ENCODE measurements at regions not wholly inside any gene's neighbourhood (a gene's known extent, or its start where the extent isn't known, plus 50 kb on each side); places are given as distances from the start of the nearest gene placed in this dataset.
"Not testable (repeated sequence)": the region's sequence is repeated elsewhere in the genome, so short reads cannot be mapped to it uniquely, and the experiment has no call there.

DNA sequence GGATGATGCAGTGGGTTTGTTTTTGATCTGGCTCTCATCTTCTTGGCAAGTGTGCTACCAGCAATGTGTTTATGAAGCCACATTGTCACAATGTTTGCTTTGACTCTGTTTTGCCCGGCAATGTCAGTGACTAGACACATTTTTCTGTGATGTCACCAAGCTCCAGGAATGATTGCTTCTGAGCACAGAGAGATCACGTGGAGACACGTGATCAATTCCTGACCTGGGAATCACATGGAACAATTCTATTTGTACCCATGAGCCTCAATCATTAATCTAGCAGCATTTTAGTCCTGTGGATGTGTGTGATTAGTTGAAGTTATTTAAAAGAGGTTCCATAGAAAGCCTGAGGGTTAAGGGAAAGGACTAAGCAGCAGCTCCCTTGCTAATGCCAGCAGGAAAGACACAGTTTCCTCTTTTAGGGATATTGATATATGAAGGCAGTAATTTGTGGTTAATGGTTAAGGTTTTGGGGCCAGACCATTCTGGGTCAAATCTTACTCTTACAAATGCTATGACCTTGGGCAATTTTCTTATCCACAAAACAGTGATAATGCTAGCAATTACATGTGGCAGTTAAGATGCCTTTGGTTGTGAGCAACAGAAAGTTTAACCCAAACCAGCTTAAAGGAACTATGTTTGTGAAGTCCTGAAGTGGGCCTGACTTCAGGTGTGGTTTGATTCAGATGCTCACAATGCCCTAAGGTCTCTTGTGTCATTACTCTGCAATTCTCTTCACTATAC lies 59.0 kb downstream of the FASLG start:
- no peak for DNase-seq (ENCODE audit: low spot score)

DNA sequence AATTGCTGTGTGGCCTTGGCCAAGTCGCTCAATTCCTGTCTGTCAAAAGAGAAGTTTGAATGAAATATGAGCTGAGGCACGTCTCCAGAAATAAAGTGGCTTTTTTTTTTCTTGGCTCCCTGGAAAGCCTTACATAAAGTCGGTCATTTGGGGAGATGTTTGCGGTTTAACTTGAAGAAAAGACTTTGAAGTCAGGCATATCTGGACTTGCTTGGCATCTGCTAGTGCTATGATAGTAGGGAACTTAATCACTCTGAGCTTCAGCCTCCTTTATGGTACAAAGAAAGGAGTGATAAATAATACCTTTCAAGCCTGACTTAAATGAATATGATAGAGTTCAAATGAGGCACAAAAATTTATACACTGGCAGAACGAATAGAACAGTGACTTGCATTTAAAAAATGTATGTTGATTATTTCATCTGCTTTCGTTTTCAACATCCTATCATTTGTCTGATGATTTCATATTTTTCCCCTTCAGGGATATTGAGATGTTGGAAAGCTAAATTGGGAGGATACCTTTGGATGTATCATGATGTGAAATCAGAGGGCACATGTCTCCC lies 60.2 kb downstream of the FASLG start:
- no peak for DNase-seq (ENCODE audit: low spot score)

DNA sequence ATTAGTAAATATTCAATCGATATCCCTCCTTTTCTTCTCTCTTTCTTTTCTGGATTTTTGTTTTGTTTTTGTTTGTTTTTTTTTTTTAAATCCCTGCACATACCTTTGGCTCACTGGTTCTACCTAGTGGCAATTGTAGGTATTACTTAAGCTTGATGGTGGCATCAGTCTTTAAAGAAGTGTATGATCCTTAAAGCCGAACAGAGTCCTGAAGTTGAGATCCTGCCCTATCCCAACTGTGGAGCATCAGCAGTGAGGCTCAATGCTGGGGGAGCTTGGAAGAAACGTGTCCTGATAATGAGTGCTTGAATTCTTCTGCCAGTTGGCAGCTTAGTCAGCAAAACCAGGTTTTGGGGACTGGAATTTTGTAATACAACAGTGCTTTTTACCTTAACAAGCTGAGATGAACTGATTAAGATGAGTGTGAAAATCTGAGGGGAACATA lies 60.8 kb downstream of the FASLG start:
- DNase-seq (ENCODE audit: low spot score) = peak; percentile 71

DNA sequence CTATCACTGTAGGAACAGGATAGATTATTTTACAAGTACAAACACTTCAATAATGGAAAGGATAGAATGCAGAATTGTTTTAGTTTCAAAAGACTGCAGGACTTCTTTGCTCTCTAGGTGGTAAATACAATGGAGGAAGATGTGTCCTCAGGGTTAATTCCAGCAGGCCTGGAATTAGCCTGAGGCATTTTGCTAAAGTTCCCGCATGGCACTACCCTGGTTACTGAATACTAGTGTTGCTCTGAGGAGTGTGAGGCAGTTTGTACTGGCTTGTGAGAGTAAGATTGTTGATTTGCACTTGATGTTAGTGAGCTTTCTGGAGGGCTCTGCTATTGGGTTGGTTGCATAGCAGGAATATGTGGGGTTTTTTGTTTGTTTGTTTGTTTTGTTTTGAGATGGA lies 61.4 kb downstream of the FASLG start:
- DNase-seq (ENCODE audit: low spot score) = no peak

DNA sequence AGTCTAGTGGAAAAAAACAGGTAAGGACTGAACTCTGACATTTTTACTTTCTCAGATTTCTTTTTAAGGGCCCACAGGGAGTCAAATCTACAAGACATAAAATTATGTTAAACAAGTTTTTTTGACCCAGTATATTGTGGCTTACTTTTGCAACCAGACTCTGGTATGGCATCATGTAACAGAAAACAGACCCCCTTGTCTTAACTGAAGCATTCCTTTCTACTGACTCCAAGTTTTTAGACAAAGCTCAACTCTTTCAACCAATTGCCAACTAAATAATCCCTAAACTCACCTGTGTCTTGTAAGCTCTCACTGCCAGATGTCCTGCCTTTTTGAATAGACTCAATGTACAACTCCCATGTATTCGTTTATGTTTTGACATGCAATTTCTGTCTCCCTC lies 64.3 kb downstream of the FASLG start:
- DNase-seq (ENCODE audit: low spot score) = no peak

DNA sequence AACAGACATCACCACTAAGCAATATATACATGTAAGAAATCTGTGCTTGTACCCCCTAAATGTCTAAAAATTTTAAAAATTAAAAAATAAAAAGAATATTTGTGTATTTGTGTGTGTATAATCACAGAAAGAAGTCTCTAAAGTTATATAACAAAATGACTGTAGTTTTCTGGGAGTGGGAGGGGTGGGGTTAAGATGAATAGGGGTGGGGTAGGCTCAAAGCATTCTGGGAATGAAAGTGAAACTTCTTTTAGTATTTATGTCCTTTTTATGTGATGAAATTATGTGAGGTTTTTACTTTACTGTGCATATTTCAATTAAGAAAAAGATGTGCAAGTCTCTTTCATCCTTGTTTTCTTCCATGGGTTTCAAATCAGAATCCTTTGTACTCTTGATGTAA lies 65.3 kb downstream of the FASLG start:
- no peak for DNase-seq (ENCODE audit: low spot score)

DNA sequence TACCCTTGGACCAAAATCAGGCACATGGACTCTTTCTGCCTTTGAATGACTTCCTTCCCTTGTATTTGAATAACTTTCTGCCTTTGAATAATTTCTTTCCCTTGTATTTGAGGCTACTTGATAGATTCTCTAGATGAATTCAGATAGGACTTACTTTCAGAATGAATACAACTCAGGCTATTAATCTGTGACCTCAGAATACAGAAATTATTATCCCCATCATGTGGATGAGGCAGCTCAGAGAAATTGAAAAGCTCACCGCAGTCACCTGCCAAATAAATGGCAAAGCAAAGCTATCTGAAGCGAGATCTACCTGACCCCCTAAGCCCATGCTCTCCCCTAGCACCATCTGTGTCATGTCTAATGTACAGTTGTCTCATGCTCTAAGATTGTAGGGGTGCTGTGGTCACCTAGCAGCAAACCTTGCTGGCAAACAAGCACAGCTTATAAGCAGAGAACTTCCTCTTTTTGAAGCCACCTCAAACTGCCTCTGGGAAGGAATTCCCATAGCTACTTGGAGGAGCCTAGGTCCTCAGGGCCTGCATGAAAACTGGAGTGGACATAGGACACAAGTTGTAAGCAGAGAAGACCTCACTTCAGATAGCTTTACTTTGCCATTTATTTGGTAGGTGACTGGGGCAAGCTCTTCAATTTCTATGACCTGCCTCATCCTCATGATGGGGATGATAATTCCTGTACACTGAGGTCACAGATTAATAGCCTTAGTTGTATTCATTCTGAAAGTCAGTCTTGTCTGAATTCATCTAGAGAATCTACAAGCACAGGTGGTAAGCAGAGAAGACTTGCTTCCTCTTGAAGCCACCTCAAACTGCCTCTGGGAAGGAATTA lies 66.1 kb downstream of the FASLG start:
- DNase-seq (ENCODE audit: low spot score) = peak; percentile 65

DNA sequence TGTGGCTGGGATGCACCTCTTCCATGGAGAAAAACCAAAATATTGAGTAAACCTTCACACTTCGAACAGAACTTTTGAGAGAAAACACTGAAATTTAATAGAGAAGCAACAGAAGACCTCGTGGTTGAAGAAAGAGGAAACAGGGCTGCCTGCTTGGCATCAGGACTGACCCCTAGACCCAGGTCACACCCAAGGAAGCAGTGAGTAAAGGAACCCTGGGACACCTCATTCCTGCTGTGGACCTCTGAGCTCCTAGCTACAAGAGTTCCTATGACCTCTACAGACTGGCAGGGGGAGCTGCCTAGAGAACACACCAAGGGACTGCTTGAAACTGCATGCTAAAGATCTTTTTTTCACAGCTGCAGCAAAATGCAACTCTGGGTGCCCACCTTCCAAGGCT lies 67.8 kb downstream of the FASLG start:
- no peak for DNase-seq (ENCODE audit: low spot score)

DNA sequence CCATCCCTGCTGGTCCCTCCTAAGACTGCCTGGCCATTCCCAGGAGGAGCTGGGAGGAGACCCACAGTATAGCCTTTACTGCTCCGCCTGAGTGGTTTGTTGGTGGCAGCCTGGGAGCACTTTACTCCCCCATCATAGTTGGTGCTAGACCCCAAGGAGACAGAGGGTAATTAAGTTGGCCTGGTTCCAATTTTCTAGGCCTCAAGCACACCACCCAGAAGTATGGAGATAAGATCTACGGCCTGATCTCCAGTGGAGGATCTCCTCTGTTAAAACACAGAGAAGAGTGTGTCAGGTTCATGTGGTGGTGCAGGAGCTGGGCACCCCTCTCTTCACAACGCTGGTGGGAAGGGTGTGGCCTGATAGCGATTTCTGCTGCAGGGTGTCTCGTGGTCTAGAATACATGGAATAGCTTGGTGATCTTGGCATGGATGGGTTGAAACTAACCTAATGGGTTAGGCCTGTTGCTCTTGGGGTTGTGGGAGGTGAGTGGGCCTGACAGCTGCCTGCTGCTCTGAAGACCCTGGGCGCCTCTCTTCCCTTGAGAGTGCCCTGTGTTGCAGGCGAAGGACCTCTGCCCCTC lies 68.5 kb downstream of the FASLG start:
- no peak for DNase-seq (ENCODE audit: low spot score)

DNA sequence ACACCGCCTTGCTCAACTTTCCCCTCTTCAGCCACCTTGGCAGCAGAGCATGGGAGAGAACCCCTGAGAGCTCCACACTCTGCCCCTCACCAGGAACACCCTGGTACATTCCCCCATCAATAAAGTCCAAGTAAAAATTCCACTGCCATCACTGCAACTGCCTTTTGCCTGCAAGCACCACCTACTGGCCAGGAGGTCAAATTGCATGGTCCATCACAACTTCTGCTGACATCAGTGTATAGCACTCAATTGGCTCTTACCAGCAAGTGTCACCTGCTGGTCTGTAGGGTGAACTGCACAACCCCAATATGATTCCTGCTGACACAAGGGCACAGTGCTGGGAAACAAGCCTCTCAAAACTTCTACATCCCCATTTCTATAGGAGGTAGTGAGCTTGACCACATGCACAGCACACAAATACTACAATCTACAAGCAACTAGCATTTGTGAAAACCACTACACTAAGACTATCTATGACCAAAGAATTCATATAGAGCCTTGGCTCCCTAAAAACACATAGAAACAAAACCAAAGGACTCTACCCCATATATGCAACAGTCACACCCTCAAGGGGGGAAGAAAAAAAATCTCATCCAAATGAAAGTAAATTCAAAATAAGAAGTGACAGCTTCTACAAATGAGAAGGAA lies 69.2 kb downstream of the FASLG start:
- DNase-seq (ENCODE audit: low spot score) = peak; percentile 77

DNA sequence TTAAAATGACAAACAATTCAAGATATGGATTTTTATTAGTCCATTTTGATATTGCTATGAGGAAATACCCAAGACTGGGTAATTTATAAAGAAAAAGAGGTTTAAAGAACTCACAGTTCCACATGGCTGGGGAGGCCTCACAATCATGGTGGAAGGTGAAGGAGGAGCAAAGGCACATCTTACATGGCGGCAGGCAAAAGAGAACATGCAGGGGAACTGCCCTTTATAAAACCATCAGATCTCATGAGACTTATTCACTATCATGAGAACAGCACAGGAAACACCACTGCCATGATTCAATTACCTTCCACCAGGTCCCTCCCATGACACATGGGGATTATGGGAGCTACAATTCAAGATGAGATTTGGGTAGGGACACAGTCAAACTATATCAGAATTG lies 69.8 kb downstream of the FASLG start:
- not testable (repeated sequence) for DNase-seq (ENCODE audit: low spot score)

DNA sequence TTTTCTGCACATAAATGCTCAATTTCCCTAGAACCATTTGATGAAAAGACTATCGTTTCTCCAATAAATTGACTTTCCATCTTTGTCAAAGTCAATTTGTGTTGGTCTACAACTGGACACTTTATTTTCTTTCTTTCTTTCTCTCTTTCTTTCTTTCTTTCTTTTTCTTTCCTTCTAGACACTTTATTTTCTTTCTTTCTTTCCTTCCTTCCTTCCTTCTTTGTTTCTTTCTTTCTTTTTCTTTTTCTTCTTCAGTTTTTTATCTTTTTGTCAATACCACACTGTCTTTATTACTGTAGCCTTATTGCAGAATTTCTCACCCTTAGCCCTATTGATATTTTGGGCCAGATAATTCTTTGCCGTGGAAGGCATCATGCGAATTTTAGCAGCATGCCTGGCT lies 73.5 kb downstream of the FASLG start:
- DNase-seq (ENCODE audit: low spot score) = no peak

DNA sequence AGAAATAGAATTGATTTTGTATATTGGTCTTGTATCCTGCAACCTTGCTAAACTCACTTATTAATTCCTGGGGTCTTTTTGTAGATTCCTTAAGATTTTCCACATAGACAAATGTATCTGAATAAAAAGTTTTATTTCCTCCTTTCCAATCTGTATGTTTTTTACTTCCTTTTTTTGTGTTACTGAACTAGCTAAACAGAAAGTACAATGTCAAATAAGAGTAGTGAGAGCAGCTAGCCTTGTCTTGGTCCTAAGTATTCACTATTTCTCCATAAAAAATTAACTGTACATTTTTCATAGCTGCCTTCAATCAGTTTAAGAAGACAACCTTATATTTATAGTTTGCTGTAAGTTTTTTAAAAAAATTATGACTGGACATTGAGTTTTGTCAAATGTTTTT lies 74.9 kb downstream of the FASLG start:
- DNase-seq (ENCODE audit: low spot score) = no peak

DNA sequence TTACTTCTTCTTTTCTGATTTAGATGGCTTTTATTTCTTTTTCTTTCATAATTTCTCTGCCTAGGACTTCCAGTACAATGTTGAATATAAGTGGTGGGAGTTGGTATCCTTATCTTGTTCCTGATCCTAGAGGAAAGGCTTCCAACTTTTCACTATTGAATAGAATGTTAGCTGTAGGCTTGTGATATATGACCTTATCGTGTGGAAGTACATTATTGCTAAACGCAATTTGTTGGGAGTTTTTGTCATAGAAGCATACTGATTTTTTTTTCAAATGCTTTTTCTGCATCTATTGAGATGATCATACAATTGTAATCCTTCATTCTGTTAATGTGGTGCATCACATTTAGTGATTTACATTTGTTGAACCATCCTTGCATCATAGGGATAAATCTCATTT lies 79.5 kb downstream of the FASLG start:
- no peak for DNase-seq (ENCODE audit: low spot score)

DNA sequence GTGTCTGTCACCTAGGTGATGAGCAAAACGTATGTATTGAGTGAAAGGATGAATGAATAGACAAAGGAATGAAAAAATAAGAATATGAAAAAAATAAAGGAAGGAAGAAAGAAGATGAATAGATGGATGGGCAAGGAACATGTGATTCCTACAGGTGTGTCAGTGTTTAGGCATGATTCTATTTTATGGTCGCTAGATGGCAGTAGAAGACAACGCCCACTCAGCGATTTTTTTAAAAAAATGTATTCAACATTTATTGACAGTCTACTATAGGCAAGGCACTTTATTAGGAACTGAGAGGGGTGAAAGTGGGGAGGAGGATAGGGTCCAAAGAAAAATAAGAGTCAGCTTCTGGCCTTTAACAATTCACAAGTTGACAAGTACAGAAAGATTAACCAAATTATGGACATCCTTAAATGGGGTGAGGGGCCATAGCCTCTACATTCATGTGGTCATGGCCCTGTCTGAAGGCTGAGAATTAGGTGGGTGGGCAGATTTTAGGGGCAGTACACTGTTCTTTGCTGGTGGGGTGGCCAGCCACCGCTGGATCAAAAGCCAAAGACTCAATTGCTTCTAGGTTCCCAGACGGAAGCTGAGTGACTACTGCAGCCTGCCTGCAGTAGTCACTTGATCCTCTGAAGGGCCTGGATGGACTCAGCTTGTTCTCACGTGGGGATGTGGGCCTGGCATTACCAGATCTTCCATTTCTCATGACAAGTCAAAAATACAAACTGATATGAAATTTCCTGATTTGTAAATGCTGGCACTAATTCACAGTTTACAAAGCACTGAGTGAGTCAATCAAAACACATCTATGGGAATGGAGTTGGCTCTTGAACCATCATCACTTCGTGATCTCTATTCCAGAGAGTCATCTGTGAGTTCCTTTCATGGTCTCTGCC lies 83.9 kb downstream of the FASLG start:
- peak; percentile 46 for DNase-seq (ENCODE audit: low spot score)

DNA sequence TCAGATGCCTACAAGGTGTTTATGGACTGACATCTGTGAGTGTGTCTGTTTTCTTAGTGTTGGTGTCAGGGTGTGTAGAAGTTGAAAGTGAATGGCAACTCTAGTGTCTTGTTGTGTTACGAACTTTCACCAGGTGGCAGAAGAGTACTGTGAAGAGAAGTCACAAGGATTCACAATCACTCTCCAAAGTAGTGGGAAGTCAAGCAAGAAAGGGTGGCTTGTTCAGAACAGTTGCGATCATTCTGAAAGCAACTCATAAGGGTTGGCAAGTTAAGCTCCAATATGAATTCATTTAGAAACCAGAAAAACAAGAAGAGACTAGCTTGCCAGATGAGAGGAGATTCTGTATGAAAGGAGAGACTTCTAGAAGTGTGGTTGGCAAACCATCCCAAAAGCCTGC lies 86.1 kb downstream of the FASLG start:
- DNase-seq (ENCODE audit: low spot score) = peak; percentile 82

DNA sequence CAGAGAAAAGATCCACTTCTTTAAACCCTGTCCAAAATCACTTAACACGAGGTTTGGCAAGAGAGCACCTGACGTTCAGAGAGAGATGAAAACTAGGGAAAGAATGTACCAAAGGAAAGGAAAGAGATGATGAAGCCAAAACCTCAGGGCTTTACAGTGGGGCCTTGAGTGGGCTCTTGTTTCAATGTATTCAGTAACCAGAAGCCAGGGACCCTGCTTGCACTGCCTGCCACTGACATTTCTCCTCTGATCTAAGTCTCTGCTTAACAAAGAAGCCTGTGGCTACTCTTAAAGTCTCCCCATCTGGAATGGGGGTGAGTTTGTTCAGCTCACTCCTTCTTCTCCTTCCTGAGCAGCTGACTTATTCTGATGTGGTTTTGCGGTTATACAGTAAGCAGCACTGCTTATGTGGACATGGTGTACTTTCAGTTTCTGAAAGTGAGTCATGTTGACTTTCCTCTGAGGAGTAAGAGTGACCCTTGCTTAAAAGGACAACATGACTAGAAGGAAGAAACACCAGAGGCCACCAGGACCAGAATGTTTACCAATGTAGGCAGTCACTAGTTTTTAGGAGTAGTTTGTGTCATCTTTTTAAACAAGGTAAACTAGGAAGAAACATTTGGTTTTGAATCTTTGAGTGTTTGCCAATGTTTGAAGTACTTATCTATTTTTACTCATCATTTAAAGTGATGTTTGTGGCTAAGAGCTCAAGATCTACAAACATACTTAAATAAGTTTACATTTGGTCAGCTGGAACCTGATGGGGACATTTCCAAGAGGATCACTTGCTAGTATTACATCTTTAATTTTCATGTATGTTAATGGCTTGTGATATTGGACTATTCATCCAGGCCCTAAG lies 87.4 kb downstream of the FASLG start:
- DNase-seq (ENCODE audit: low spot score) = peak; percentile 82

DNA sequence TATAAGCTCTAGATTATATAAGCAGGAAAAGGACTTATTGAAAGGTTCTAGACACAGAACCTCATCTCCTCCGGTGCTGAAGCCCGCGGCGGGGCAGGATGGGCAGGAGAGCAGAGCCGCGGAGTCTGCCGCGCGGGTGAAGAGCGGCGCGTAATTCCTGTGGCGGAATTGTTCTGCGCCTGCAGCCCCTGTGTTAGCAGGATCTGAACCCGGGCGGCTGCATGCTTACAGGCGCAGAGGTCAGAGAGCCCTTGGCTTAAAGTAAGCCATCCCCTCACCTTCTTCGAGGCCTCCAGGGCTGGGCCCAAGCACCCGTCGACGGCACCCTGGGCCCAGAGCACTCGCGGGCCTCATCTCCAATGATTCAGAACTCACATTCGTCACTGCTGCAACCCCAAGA lies 89.3 kb downstream of the FASLG start:
- DNase-seq (ENCODE audit: low spot score) = no peak

DNA sequence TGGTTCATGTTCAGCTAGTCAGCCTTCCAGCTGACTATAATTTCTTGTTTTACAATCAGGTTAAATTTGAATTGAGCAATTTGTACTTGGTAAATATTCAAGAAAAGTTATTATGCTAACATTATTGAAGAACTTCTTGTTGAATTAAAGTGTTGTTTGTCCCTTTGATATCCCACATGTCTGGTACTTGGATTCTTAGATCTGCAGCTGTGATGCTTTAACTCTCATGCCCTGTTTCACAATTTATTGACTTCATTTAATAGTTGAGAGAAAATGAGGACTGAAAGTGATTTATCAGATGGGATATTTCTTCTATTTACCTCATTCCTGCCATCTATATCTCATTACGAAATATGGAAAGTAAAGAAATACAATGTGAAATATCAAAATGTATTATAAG lies 92.8 kb downstream of the FASLG start:
- DNase-seq (ENCODE audit: low spot score) = no peak

DNA sequence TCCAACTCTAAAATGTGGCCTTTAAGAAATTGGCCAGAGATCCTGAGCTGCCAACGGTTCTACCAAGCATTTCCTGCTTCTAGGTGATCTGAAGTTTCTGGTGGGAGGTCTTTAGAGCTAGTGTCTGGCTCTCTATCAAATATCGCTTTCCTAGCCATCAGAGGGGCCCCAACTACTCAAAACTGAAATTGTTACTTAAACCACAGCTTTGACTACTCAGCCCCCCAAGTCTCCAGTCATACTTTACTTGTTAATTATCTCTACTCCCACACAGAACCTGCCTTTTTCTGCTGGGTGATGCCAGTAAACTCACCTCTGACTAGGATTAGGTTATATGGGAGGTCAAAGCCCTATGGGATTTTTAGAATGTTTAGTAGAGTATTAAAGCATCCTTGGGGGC lies 95.1 kb downstream of the FASLG start:
- DNase-seq (ENCODE audit: low spot score) = no peak

Measured in activated CD4-positive, alpha-beta T cell treated with anti-CD3 and anti-CD28 coated beads, Interleukin-2, Interleukin-4, amounts not matched to agents 100 ng/mL and 50 ng/mL, durations not matched to agents 16 hours and 8 hours (primary cell).